SK-N-DZ (cell line): ENCODE measurements at regions not wholly inside any gene's neighbourhood (a gene's known extent, or its start where the extent isn't known, plus 50 kb on each side); places are given as distances from the start of the nearest gene placed in this dataset.

Source experiments
- DNase-seq: peaks from one replicate; pipeline ENCODE4 v3.0.0-alpha.2; 2015; ENCODE audit warnings: low spot score

- no peak for DNase-seq
These were observed 283.6 kb upstream of the ATP5MC3 start for GRCh38 chr2:175465101-175465500.

- no peak for DNase-seq
These were observed 282.8 kb upstream of the ATP5MC3 start for GRCh38 chr2:175464311-175464670.

- DNase-seq = no peak
These were observed 282.2 kb upstream of the ATP5MC3 start for GRCh38 chr2:175463589-175464310.

GRCh38 chr2:175463169-175463568 lies 281.7 kb upstream of the ATP5MC3 start:
- DNase-seq = no peak

- no peak for DNase-seq
These were observed 280.7 kb upstream of the ATP5MC3 start for GRCh38 chr2:175462246-175462645.

- DNase-seq = no peak
These were observed 280.3 kb upstream of the ATP5MC3 start for GRCh38 chr2:175461839-175462238.

- DNase-seq = no peak
These were observed 276.5 kb upstream of the ATP5MC3 start for GRCh38 chr2:175457895-175458448.

GRCh38 chr2:175454953-175455389 lies 273.5 kb upstream of the ATP5MC3 start:
- no peak for DNase-seq

GRCh38 chr2:175450029-175450760 lies 268.7 kb upstream of the ATP5MC3 start:
- DNase-seq = no peak

- no peak for DNase-seq
These were observed 268.1 kb upstream of the ATP5MC3 start for GRCh38 chr2:175449616-175450015.

GRCh38 chr2:175446201-175446600 lies 264.7 kb upstream of the ATP5MC3 start:
- no peak for DNase-seq

- DNase-seq = no peak
These were observed 263.8 kb upstream of the ATP5MC3 start for GRCh38 chr2:175445281-175445680.

- DNase-seq = no peak
These were observed 260.9 kb upstream of the ATP5MC3 start for GRCh38 chr2:175442441-175442840.

GRCh38 chr2:175441181-175441761 lies 259.8 kb upstream of the ATP5MC3 start:
- no peak for DNase-seq

- peak; percentile 20 for DNase-seq
These were observed 257.9 kb upstream of the ATP5MC3 start for GRCh38 chr2:175439416-175439815.

GRCh38 chr2:175437167-175437566 lies 255.7 kb upstream of the ATP5MC3 start:
- DNase-seq = no peak

GRCh38 chr2:175436076-175436475 lies 254.6 kb upstream of the ATP5MC3 start:
- no peak for DNase-seq

- DNase-seq = no peak
These were observed 253.5 kb upstream of the ATP5MC3 start for GRCh38 chr2:175435012-175435411.

- DNase-seq = no peak
These were observed 251.3 kb upstream of the ATP5MC3 start for GRCh38 chr2:175432793-175433192.

- no peak for DNase-seq
These were observed 250.5 kb upstream of the ATP5MC3 start for GRCh38 chr2:175432021-175432420.

- peak; percentile 49 for DNase-seq
These were observed 249.8 kb upstream of the ATP5MC3 start for GRCh38 chr2:175431101-175431946.

- DNase-seq = no peak
These were observed 248.7 kb upstream of the ATP5MC3 start for GRCh38 chr2:175430236-175430635.
